ENCODE measurements at regions not wholly inside any gene's neighbourhood (a gene's known extent, or its start where the extent isn't known, plus 50 kb on each side); places are given as distances from the start of the nearest gene placed in this dataset.

DNA sequence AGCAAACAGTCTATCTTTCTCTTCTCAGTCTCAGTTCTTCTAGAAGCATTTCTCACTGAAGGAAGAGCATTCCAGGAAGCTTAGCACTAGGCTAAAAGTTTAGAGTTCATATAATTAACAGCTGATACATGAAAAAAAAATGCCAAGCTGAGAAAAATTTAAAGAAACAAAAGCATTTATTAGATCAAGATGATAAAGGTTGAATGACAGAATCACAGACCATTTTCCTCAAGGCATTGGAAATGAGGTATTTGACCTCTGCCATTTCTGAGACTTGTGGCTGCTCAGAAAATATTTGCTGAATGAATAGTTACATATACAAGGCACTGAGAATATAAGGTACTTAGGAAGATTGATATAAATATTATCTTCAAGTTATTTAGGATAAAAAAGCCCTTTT is 901.6 kb upstream of the GOT2 start:
- TF ChIP-seq SIN3A (IDR thresholded peaks at IDR 0.05; ENCODE audit: borderline replicate concordance, insufficient read depth, low read length) (no peak), FOXP2 (optimal IDR thresholded peaks at IDR 0.05; ENCODE audit: borderline replicate concordance, extremely low read depth, extremely low read length, insufficient read depth) (no peak), TAF1 (IDR thresholded peaks at IDR 0.05; ENCODE audit: borderline replicate concordance, insufficient read depth, low read length) (no peak), POLR2AphosphoS5 (IDR thresholded peaks at IDR 0.05; ENCODE audit: low read depth, low read length) (no peak)
- TF ChIP-seq, protein P1, sequence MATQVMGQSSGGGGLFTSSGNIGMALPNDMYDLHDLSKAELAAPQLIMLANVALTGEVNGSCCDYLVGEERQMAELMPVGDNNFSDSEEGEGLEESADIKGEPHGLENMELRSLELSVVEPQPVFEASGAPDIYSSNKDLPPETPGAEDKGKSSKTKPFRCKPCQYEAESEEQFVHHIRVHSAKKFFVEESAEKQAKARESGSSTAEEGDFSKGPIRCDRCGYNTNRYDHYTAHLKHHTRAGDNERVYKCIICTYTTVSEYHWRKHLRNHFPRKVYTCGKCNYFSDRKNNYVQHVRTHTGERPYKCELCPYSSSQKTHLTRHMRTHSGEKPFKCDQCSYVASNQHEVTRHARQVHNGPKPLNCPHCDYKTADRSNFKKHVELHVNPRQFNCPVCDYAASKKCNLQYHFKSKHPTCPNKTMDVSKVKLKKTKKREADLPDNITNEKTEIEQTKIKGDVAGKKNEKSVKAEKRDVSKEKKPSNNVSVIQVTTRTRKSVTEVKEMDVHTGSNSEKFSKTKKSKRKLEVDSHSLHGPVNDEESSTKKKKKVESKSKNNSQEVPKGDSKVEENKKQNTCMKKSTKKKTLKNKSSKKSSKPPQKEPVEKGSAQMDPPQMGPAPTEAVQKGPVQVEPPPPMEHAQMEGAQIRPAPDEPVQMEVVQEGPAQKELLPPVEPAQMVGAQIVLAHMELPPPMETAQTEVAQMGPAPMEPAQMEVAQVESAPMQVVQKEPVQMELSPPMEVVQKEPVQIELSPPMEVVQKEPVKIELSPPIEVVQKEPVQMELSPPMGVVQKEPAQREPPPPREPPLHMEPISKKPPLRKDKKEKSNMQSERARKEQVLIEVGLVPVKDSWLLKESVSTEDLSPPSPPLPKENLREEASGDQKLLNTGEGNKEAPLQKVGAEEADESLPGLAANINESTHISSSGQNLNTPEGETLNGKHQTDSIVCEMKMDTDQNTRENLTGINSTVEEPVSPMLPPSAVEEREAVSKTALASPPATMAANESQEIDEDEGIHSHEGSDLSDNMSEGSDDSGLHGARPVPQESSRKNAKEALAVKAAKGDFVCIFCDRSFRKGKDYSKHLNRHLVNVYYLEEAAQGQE (IDR thresholded peaks at IDR 0.05; ENCODE audit: insufficient read depth in 1 of 2, low read depth in 2 of 2, low read length in 2 of 2): no peak

DNA sequence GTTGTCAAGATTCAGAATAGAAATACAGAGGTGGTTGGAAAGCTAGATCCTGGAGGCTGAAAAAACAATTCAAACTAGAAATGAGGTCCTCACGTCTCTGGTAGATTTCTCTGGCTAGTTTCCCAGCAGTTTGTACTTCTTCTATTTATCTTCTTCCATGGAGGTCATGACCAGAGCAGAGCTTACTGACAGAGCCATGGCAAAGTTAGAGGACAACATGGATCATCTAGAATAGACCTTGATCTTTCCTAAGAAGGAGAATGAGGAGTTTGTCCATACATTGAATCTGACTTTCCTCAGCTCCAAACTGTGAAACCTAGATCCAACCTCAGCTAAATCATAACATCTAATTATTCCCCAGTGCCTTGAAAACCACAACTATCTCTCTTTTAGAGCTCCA is 900.8 kb upstream of the GOT2 start:
- no peak for TF ChIP-seq POLR2AphosphoS5 (IDR thresholded peaks at IDR 0.05; ENCODE audit: low read depth, low read length)
- TF ChIP-seq FOXP2 (optimal IDR thresholded peaks at IDR 0.05; ENCODE audit: borderline replicate concordance, extremely low read depth, extremely low read length, insufficient read depth): no peak
- TF ChIP-seq, protein P1 (IDR thresholded peaks at IDR 0.05; ENCODE audit: insufficient read depth in 1 of 2, low read depth in 2 of 2, low read length in 2 of 2): no peak
- TF ChIP-seq SIN3A (IDR thresholded peaks at IDR 0.05; ENCODE audit: borderline replicate concordance, insufficient read depth, low read length): no peak
- TF ChIP-seq TAF1 (IDR thresholded peaks at IDR 0.05; ENCODE audit: borderline replicate concordance, insufficient read depth, low read length): no peak

DNA sequence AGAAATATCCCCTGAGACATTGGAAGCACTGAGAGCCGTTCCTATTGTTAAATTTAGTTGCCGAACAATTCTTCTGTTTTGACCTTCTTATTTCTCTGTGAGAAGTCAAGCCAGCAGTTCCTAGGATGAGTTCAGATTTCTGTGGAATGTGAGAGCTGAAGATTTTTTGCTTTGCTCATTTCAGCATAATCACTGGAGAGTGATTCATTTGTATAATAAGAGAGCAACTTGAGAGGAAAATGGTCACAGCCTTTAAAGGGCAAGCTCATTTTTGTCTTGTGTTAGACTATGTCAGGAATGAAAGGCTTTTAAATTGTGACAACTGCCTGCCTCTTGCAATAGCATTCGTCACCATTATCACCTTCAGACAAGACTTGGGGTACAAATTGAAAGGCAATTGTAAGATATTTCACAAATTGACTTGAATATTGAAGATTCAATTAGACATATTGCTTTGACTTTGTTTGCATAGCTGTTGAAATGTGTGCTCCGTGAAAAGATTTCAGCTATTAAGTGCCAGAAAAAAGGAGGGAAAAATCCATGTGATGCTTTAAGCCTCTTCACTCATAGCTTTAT is 900.0 kb upstream of the GOT2 start:
- TF ChIP-seq FOXP2 (optimal IDR thresholded peaks at IDR 0.05; ENCODE audit: borderline replicate concordance, extremely low read depth, extremely low read length, insufficient read depth) (no peak), POLR2AphosphoS5 (IDR thresholded peaks at IDR 0.05; ENCODE audit: low read depth, low read length) (no peak), TAF1 (IDR thresholded peaks at IDR 0.05; ENCODE audit: borderline replicate concordance, insufficient read depth, low read length) (no peak), SIN3A (IDR thresholded peaks at IDR 0.05; ENCODE audit: borderline replicate concordance, insufficient read depth, low read length) (no peak)
- TF ChIP-seq, protein P1 (IDR thresholded peaks at IDR 0.05; ENCODE audit: insufficient read depth in 1 of 2, low read depth in 2 of 2, low read length in 2 of 2): no peak

DNA sequence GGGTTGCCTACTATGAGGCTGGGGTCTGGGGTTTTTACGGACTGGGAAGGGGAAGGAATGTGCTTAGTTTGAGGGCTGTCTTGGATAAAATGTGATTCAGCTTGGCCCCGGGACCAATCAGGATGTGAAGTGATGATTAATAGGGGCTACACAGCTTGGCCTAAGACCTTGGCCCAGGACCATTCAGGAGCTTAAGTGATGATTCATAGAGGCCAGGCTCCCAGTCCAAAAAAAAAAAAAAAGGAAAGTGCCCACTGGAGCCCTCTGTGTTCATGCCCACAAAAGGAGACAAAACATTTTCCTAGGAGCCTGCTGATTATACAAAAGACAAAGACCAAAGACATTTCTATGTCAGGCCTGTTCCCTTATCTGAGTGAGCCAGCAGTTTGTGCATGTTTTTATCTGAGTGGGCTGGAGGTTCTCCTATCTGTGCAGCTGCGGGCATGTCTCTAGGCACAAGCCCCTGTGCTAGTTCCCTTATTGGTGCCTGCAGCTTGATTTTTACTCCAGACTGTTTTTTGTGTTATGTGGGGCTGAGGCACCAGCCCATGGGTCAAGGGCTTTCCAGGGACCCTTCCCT is 898.2 kb upstream of the GOT2 start:
- TF ChIP-seq POLR2AphosphoS5 (IDR thresholded peaks at IDR 0.05; ENCODE audit: low read depth, low read length) (no peak), SIN3A (IDR thresholded peaks at IDR 0.05; ENCODE audit: borderline replicate concordance, insufficient read depth, low read length) (no peak), TAF1 (IDR thresholded peaks at IDR 0.05; ENCODE audit: borderline replicate concordance, insufficient read depth, low read length) (no peak), FOXP2 (optimal IDR thresholded peaks at IDR 0.05; ENCODE audit: borderline replicate concordance, extremely low read depth, extremely low read length, insufficient read depth) (no peak)
- TF ChIP-seq, protein P1 (IDR thresholded peaks at IDR 0.05; ENCODE audit: insufficient read depth in 1 of 2, low read depth in 2 of 2, low read length in 2 of 2): no peak

All from PFSK-1 (cell line).